MM.1S (cell line): ENCODE measurements at regions not wholly inside any gene's neighbourhood (a gene's known extent, or its start where the extent isn't known, plus 50 kb on each side); places are given as distances from the start of the nearest gene placed in this dataset.
A peak's percentile ranks its signal among the peaks of the same experiment; 100 is the strongest.

Experiments used
- DNase-seq: peaks from one replicate; pipeline ENCODE4 v3.0.0-alpha.2; 2015
- H2AFZ ChIP-seq: fragments of 300-600 bp; sonication (generic); 2 replicates; pipeline ENCODE4 v1.6.0; 2016; ENCODE audit warnings: antibody characterized with exemption, low read length
- H3F3A ChIP-seq: fragments of 300-600 bp; sonication (generic); 2 replicates; pipeline ENCODE4 v1.6.1; 2016; ENCODE audit warnings: mild to moderate bottlenecking, antibody characterized with exemption, low read length, moderate library complexity, mixed read lengths; ENCODE audit not compliant: insufficient read depth
- H3K27ac ChIP-seq: fragments of 300-600 bp; sonication (generic); 2 replicates; pipeline ENCODE4 v1.5.1; 2016; ENCODE audit warnings: mild to moderate bottlenecking, low read length
- H3K27me3 ChIP-seq: fragments of 300-600 bp; sonication (generic); replicated peaks from 2 replicates; pipeline ENCODE4 v1.6.0; 2016; ENCODE audit warnings: low read length; ENCODE audit not compliant: insufficient read depth
- H3K36me3 ChIP-seq: fragments of 300-600 bp; sonication (generic); replicated peaks from 2 replicates; pipeline ENCODE4 v1.6.1; 2016; ENCODE audit warnings: mild to moderate bottlenecking, low read length, mixed read lengths; ENCODE audit not compliant: insufficient read depth
- H3K4me1 ChIP-seq: fragments of 300-600 bp; sonication (generic); 2 replicates; pipeline ENCODE4 v1.6.1; 2016; ENCODE audit warnings: low read length, mixed read lengths
- H3K4me2 ChIP-seq: fragments of 300-600 bp; sonication (generic); 2 replicates; pipeline ENCODE4 v1.6.0; 2016; ENCODE audit warnings: low read depth, low read length
- H3K4me3 ChIP-seq: fragments of 300-600 bp; sonication (generic); 2 replicates; pipeline ENCODE4 v1.5.1; 2016; ENCODE audit warnings: low read length, mixed read lengths
- H3K79me2 ChIP-seq: fragments of 300-600 bp; sonication (generic); 2 replicates; pipeline ENCODE4 v1.6.1; 2016; ENCODE audit warnings: mixed run types, low read length, mixed read lengths
- H3K9ac ChIP-seq: fragments of 300-600 bp; sonication (generic); 2 replicates; pipeline ENCODE4 v1.6.1; 2016; ENCODE audit warnings: low read length, mixed read lengths
- H3K9me2 ChIP-seq: fragments of 300-600 bp; sonication (generic); replicated peaks from 2 replicates; pipeline ENCODE4 v1.6.1; 2016; ENCODE audit warnings: mild to moderate bottlenecking, low read length, mixed read lengths; ENCODE audit not compliant: insufficient read depth
- H3K9me3 ChIP-seq: fragments of 300-600 bp; sonication (generic); replicated peaks from 2 replicates; pipeline ENCODE4 v1.6.1; 2016; ENCODE audit warnings: mild to moderate bottlenecking, low read length, mixed read lengths; ENCODE audit not compliant: insufficient read depth
- H4K20me1 ChIP-seq: fragments of 300-600 bp; sonication (generic); 2 replicates; pipeline ENCODE4 v1.6.1; 2016; ENCODE audit warnings: mild to moderate bottlenecking, low read length, moderate library complexity, mixed read lengths; ENCODE audit not compliant: insufficient read depth
- CTCF ChIP-seq: fragments of 300-600 bp; sonication (generic); IDR thresholded peaks from 2 replicates; pipeline ENCODE4 v1.5.1; 2016; ENCODE audit warnings: antibody characterized with exemption, low read length, mixed read lengths
- EZH2 ChIP-seq: fragments of 300-600 bp; sonication (generic); optimal IDR thresholded peaks from 2 replicates; pipeline ENCODE3; 2017; ENCODE audit warnings: low read depth, mild to moderate bottlenecking, antibody characterized with exemption, low read length, mixed read lengths
- EZH2phosphoT487 ChIP-seq: fragments of 300-600 bp; sonication (generic); IDR thresholded peaks from 2 replicates; pipeline ENCODE4 v1.6.1; 2018; ENCODE audit warnings: antibody characterized with exemption, low read length

GRCh38 chr4:121477480-121477879 lies 96.7 kb upstream of the QRFPR start:
- H3K27me3 ChIP-seq = no peaks in the 10 kb centered on the region
- no peaks in the 10 kb centered on the region for H3K79me2 ChIP-seq
- no peak for TF ChIP-seq EZH2
- no peak for TF ChIP-seq CTCF
- no peak for TF ChIP-seq EZH2phosphoT487
- H3K27ac ChIP-seq = no peak overlapping the region
- no peaks in the 10 kb centered on the region for H4K20me1 ChIP-seq
- H3K4me2 ChIP-seq = no peak overlapping the region
- no peaks in the 10 kb centered on the region for H3K9me3 ChIP-seq
- no peak overlapping the region for H3K9ac ChIP-seq
- H3K9me2 ChIP-seq = no peaks in the 10 kb centered on the region
- no peak overlapping the region for H2AFZ ChIP-seq
- no peak overlapping the region for H3K4me3 ChIP-seq
- H3K36me3 ChIP-seq = no peaks in the 10 kb centered on the region
- no peaks in the 10 kb centered on the region for H3K4me1 ChIP-seq
- H3F3A ChIP-seq = no peaks in the 10 kb centered on the region
- no peak for DNase-seq

- Histone ChIP-seq H3K4me2 (no peak overlapping the region), H3F3A (no peaks in the 10 kb centered on the region)
Observed at GRCh38 chr4:121477079-121477478, 96.3 kb upstream of the QRFPR start.

GRCh38 chr4:121472937-121473721 lies 92.3 kb upstream of the QRFPR start:
- no peak overlapping the region for H3K27ac ChIP-seq
- no peaks in the 10 kb centered on the region for H3K9me2 ChIP-seq
- no peaks in the 10 kb centered on the region for H4K20me1 ChIP-seq
- DNase-seq = peak; percentile 52
- H3K4me2 ChIP-seq = peak overlapping the region; percentile 20
- 0 out of 2 replicates have a peak overlapping the region, but pooled peaks have one; percentile 3 for H3K4me3 ChIP-seq
- no peaks in the 10 kb centered on the region for H3K27me3 ChIP-seq
- no peak overlapping the region for H3K9ac ChIP-seq
- H3K79me2 ChIP-seq = no peaks in the 10 kb centered on the region
- peak overlapping the region; percentile 8 for H2AFZ ChIP-seq
- H3F3A ChIP-seq = no peaks in the 10 kb centered on the region
- H3K36me3 ChIP-seq = no peaks in the 10 kb centered on the region
- no peaks in the 10 kb centered on the region for H3K4me1 ChIP-seq
- H3K9me3 ChIP-seq = no peaks in the 10 kb centered on the region
- TF ChIP-seq EZH2 (no peak), EZH2phosphoT487 (no peak), CTCF (no peak)

More at GRCh38 chr4:121477079-121477478, 96.3 kb upstream of the QRFPR start:
- no peaks in the 10 kb centered on the region for H3K4me1 ChIP-seq
- H3K36me3 ChIP-seq = no peaks in the 10 kb centered on the region
- DNase-seq = no peak
- no peak for TF ChIP-seq EZH2
- no peak for TF ChIP-seq CTCF
- no peak for TF ChIP-seq EZH2phosphoT487
- no peak overlapping the region for H3K4me3 ChIP-seq
- H3K9me2 ChIP-seq = no peaks in the 10 kb centered on the region
- no peaks in the 10 kb centered on the region for H3K27me3 ChIP-seq
- no peaks in the 10 kb centered on the region for H4K20me1 ChIP-seq
- H3K79me2 ChIP-seq = no peaks in the 10 kb centered on the region
- H3K9me3 ChIP-seq = no peaks in the 10 kb centered on the region
- no peak overlapping the region for H3K27ac ChIP-seq
- H3K9ac ChIP-seq = no peak overlapping the region
- no peak overlapping the region for H2AFZ ChIP-seq
